ENCODE measurements at regions not wholly inside any gene's neighbourhood (a gene's known extent, or its start where the extent isn't known, plus 50 kb on each side); places are given as distances from the start of the nearest gene placed in this dataset.

DNA sequence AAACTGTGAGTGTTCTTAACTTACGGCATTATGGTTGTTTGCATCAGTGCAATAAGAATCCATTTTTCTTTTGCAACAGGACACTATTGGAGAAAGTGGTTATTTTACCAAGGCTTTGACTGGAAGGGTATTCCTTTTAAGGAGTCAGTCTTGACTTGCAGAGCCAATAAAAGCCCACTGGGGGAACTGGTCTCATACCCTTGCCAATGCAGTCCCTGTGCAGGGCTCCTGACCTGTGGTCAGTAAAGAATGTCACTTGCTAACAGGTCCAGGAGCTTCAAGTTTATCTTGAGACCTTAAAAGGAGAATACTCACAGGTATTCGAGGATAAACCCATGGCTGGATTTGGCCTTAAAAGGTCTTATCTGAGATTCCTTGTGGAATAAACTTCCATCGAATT, 227.8 kb upstream of the GBE1 start:
- no peak for TF ChIP-seq EP300 (IDR thresholded peaks at IDR 0.05)
- TF ChIP-seq CTCF (IDR thresholded peaks at IDR 0.05) = no peak
- TF ChIP-seq POLR2A (IDR thresholded peaks at IDR 0.05) = no peak
- no peak for TF ChIP-seq POLR2AphosphoS5 (IDR thresholded peaks at IDR 0.05)
